Testis (tissue), 2 donors: ENCODE measurements at regions not wholly inside any gene's neighbourhood (a gene's known extent, or its start where the extent isn't known, plus 50 kb on each side); places are given as distances from the start of the nearest gene placed in this dataset.

Experiments used
- CTCF ChIP-seq, 3 experiments: fragments of 450-650 bp in 2 of 3; fragments of 200-600 bp in 1 of 3; sonication (generic) in 1 of 3; IDR thresholded peaks; one replicate each; pipeline ENCODE4 v1.5.1; 2016 to 2019; ENCODE audit warnings: antibody characterized with exemption in 3 of 3, mild to moderate bottlenecking in 2 of 3, moderate library complexity in 1 of 3
- POLR2A ChIP-seq: fragments of 450-650 bp; IDR thresholded peaks from one replicate; pipeline ENCODE4 v1.6.1; 2017; ENCODE audit warnings: antibody characterized with exemption, mild to moderate bottlenecking, moderate library complexity

- TF ChIP-seq POLR2A (no peak), CTCF (IDR thresholded peaks at IDR 0.05) (no peak)
These were observed 75.1 kb upstream of the IER5L start for GRCh38 chr9:129252937-129253802.
